ENCODE measurements at regions not wholly inside any gene's neighbourhood (a gene's known extent, or its start where the extent isn't known, plus 50 kb on each side); places are given as distances from the start of the nearest gene placed in this dataset.

GRCh38 chr1:190595438-190595837 is 117.8 kb upstream of the BRINP3 start:
- Histone ChIP-seq H3K4me1 (no peaks in the 10 kb centered on the region), H3K4me3 (no peak overlapping the region), H3K36me3 (ENCODE audit: insufficient read depth in 1 of 2, low read depth in 1 of 2) (no peaks in the 10 kb centered on the region), H3K9me3 (no peaks in the 10 kb centered on the region), H3K27me3 (ENCODE audit: insufficient read depth in 3 of 3, low read length in 2 of 3) (no peaks in the 10 kb centered on the region), H3K27ac (no peak overlapping the region)
- DNase-seq (no peak), ATAC-seq (no peak)
- 82 to 84% (median 83%) methylated on average over 2 of the region's 2 CpGs for WGBS, 3 donors
- intact Hi-C loops (cut with DNase I): no loop called here
- no peak for TF ChIP-seq CTCF (IDR thresholded peaks at IDR 0.05)

- Histone ChIP-seq H3K4me3 (no peak overlapping the region), H3K9me3 (no peaks in the 10 kb centered on the region), H3K36me3 (ENCODE audit: insufficient read depth in 1 of 2, low read depth in 1 of 2) (no peaks in the 10 kb centered on the region), H3K27ac (no peak overlapping the region), H3K4me1 (no peaks in the 10 kb centered on the region), H3K27me3 (ENCODE audit: insufficient read depth in 3 of 3, low read length in 2 of 3) (no peaks in the 10 kb centered on the region)
- ATAC-seq: no peak
- TF ChIP-seq CTCF (IDR thresholded peaks at IDR 0.05): no peak
- 3 to 7% (median 5%) methylated on average over 1 of the region's 1 CpG for WGBS, 3 donors
- DNase-seq: no peak
- intact Hi-C loops (cut with DNase I): no loop called here
These were observed 119.6 kb upstream of the BRINP3 start for GRCh38 chr1:190597294-190597693.

GRCh38 chr1:190599670-190600069 is 122.0 kb upstream of the BRINP3 start:
- Histone ChIP-seq H3K4me1 (no peaks in the 10 kb centered on the region), H3K36me3 (ENCODE audit: insufficient read depth in 1 of 2, low read depth in 1 of 2) (no peaks in the 10 kb centered on the region), H3K4me3 (no peak overlapping the region), H3K9me3 (no peaks in the 10 kb centered on the region), H3K27me3 (ENCODE audit: insufficient read depth in 3 of 3, low read length in 2 of 3) (no peaks in the 10 kb centered on the region), H3K27ac (no peak overlapping the region)
- TF ChIP-seq CTCF (IDR thresholded peaks at IDR 0.05): no peak
- intact Hi-C loops (cut with DNase I): no loop called here
- DNase-seq (no peak), ATAC-seq (no peak)

- DNase-seq: no peak
- no peak for ATAC-seq
- no peaks in the 10 kb centered on the region for H3K4me1 ChIP-seq
- WGBS, 3 donors: 52 to 75% (median 69%) methylated on average over 3 of the region's 3 CpGs
- H3K4me3 ChIP-seq: no peak overlapping the region
- no peaks in the 10 kb centered on the region for H3K9me3 ChIP-seq
- no peak for TF ChIP-seq CTCF (IDR thresholded peaks at IDR 0.05)
- H3K27me3 ChIP-seq (ENCODE audit: insufficient read depth in 3 of 3, low read length in 2 of 3): no peaks in the 10 kb centered on the region
- H3K27ac ChIP-seq: no peak overlapping the region
- no peaks in the 10 kb centered on the region for H3K36me3 ChIP-seq (ENCODE audit: insufficient read depth in 1 of 2, low read depth in 1 of 2)
- intact Hi-C loops (cut with DNase I): no loop called here
These were observed 124.7 kb upstream of the BRINP3 start for GRCh38 chr1:190602325-190602724.

- Histone ChIP-seq H3K27me3 (ENCODE audit: insufficient read depth in 3 of 3, low read length in 2 of 3) (no peaks in the 10 kb centered on the region), H3K27ac (no peak overlapping the region), H3K9me3 (no peaks in the 10 kb centered on the region), H3K36me3 (ENCODE audit: insufficient read depth in 1 of 2, low read depth in 1 of 2) (no peaks in the 10 kb centered on the region), H3K4me3 (no peak overlapping the region), H3K4me1 (no peaks in the 10 kb centered on the region)
- intact Hi-C loops (cut with DNase I): no loop called here
- WGBS, 3 donors: 31 to 39% (median 36%) methylated on average over 6 of the region's 6 CpGs
- ATAC-seq: no peak
- no peak for TF ChIP-seq CTCF (IDR thresholded peaks at IDR 0.05)
- no peak for DNase-seq
These were observed 130.6 kb upstream of the BRINP3 start for GRCh38 chr1:190608282-190608681.

All from psoas muscle (tissue), 7 donors.